Lower leg skin (tissue), 4 donors: ENCODE measurements at regions not wholly inside any gene's neighbourhood (a gene's known extent, or its start where the extent isn't known, plus 50 kb on each side); places are given as distances from the start of the nearest gene placed in this dataset.
A peak's percentile ranks its signal among the peaks of the same experiment; 100 is the strongest.
"Not testable (repeated sequence)": the region's sequence is repeated elsewhere in the genome, so short reads cannot be mapped to it uniquely, and the experiment has no call there.

Experiments
- DNase-seq, 2 donors: peaks; one replicate each; pipeline ENCODE4 v3.0.0-alpha.2; 2019; ENCODE audit warnings: low spot score in 2 of 2
- H3K4me3 ChIP-seq: fragments of 200-600 bp; sonication (generic); 2 replicates; pipeline ENCODE4 v1.5.1; 2017; ENCODE audit warnings: mild to moderate bottlenecking, low read depth; ENCODE audit not compliant: poor library complexity, severe bottlenecking
- POLR2A ChIP-seq, 2 donors: fragments of 450-650 bp; IDR thresholded peaks; one replicate each; pipeline ENCODE4 v1.6.1; 2016 to 2017; ENCODE audit warnings: antibody characterized with exemption in 2 of 2, mild to moderate bottlenecking in 1 of 2, moderate library complexity in 1 of 2
- WGBS, 2 donors: methylation state at CpG; one replicate each; pipeline ENCODE4 v1.1.5; 2018; 5-methylcytosine and 5-hydroxymethylcytosine counted together
- intact Hi-C: fragments of 100-400 bp; cut with DNase I; formaldehyde crosslinking; loops from one replicate; pipeline ENCODE4 v1.15.0; 2023; ENCODE audit warnings: low total_unique reads
- TF ChIP-seq, protein P1 (sequence below), 3 donors: fragments of 450-650 bp; IDR thresholded peaks; one replicate each; pipeline ENCODE4 v1.5.1; 2016; ENCODE audit warnings: antibody characterized with exemption in 3 of 3, mild to moderate bottlenecking in 3 of 3, moderate library complexity in 2 of 3

DNA sequence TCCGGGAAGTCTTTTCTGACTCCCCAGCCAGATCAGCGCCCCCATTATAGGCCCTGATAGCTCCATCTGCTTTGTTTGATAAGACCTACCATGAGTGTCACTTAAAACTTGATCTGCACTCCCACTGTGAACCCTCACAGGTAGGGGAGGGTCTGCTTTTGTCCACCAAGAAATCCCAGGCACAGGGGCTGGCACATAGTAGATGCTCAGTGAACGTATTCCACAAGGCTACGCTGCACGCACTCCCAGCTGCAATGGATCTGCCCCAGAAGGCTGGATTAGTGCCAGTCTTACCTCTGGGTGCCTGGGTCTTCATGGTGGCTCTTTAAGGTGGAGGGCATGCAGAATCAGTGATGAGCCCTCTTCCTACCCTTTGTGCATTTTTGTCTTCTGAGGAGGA is 447.1 kb downstream of the PTPRU start:
- intact Hi-C loops, result no loop called here
- DNase-seq, result peak in 1 of 2 donors; percentile 36
- WGBS, 2 donors, result 86 to 88% methylated on average over 4 to 5 of the region's 5 CpGs
- H3K4me3 ChIP-seq, result no peak overlapping the region
- TF ChIP-seq, protein P1, sequence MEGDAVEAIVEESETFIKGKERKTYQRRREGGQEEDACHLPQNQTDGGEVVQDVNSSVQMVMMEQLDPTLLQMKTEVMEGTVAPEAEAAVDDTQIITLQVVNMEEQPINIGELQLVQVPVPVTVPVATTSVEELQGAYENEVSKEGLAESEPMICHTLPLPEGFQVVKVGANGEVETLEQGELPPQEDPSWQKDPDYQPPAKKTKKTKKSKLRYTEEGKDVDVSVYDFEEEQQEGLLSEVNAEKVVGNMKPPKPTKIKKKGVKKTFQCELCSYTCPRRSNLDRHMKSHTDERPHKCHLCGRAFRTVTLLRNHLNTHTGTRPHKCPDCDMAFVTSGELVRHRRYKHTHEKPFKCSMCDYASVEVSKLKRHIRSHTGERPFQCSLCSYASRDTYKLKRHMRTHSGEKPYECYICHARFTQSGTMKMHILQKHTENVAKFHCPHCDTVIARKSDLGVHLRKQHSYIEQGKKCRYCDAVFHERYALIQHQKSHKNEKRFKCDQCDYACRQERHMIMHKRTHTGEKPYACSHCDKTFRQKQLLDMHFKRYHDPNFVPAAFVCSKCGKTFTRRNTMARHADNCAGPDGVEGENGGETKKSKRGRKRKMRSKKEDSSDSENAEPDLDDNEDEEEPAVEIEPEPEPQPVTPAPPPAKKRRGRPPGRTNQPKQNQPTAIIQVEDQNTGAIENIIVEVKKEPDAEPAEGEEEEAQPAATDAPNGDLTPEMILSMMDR (IDR thresholded peaks at IDR 0.05), result no peak
- no peak for TF ChIP-seq POLR2A (IDR thresholded peaks at IDR 0.05)

DNA sequence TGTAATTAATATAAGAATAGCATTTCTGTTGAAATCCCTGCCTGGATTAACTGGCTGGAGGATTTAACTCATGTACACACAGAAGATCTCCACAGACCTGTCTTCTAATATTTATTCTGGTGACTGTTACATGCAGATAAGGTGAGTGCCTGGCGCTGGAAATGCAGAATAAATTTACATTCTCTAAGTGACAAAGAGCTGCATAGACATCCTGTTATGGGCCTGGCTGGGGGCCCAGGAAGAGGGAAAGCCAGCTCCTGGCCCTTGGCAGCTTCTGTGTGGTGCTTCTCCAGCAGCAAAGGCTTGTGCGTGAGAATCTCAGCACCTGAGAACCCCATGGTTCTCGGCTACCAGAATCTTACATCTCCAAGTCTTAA is 446.6 kb downstream of the PTPRU start:
- peak in 1 of 2 donors; percentile 83 for DNase-seq
- no peak for TF ChIP-seq POLR2A (IDR thresholded peaks at IDR 0.05)
- TF ChIP-seq, protein P1 (IDR thresholded peaks at IDR 0.05), result no peak
- intact Hi-C loops, result no loop called here
- WGBS, 2 donors, result 18 to 40% methylated on average over 3 of the region's 3 CpGs
- no peak overlapping the region for H3K4me3 ChIP-seq

DNA sequence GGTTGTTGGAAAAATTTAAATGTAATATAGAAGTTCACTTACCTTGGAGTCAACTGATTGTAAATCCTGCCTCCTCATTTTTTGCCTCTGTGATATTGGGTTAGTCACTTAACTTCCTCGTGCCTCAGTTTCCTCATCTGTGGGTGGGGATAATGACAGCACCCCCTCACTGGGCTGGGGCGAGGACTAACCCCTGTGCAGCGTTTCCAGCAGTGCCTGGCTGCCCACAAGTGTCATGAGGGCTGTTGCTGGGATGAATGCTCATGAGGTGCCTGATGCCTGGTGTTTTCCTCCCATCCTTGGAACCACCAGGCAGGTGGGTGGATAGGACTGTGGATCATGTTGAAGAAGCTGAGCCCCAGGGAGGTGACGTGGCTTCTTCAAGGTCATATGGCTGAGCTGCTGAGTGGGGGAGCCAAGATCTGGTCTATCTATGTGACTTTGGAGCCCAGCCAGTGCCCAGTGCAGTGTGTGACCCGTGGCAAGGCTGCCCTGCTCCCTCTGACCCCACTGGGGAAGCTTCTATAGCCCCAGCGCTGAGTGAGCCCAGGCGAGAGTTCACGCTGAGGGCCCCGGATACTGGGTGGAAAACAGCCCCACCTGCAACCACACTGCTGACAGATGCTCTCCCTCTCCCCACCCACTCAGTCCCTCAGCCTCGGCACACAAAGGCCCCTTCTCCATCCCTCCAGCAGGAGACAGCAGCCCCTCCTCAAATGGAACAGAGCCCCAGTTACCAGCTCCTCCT is 446.0 kb downstream of the PTPRU start:
- no peak overlapping the region for H3K4me3 ChIP-seq
- DNase-seq, result peak in 1 of 2 donors; percentile 81
- intact Hi-C loops, result no loop called here
- 51 to 61% methylated on average over 8 to 9 of the region's 10 CpGs for WGBS, 2 donors
- TF ChIP-seq, protein P1 (IDR thresholded peaks at IDR 0.05), result no peak
- TF ChIP-seq POLR2A (IDR thresholded peaks at IDR 0.05), result no peak

DNA sequence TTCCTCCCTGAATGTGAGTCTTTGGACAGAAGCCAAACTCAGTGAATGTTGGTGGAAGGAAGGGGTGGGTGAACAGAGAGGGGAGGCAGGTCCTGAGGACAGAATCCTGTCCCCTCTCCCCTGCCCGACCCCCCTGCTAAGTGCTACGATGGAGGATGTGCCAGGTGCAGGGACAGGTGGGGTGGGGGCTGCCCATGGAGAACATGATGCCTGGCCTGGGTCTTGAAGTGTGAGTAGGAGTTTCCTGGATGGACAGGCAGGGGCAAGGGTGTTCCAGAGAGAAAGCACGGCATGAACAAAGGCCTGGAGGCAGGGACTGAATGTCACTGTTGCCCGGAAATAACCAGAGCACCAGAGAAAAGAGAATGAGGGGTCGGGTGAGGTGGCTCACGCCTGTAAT is 445.1 kb downstream of the PTPRU start:
- peak in 1 of 2 donors; percentile 4 for DNase-seq
- 40 to 61% methylated on average over 6 of the region's 6 CpGs for WGBS, 2 donors
- intact Hi-C loops, H3K4me3 ChIP-seq: not testable (repeated sequence)

DNA sequence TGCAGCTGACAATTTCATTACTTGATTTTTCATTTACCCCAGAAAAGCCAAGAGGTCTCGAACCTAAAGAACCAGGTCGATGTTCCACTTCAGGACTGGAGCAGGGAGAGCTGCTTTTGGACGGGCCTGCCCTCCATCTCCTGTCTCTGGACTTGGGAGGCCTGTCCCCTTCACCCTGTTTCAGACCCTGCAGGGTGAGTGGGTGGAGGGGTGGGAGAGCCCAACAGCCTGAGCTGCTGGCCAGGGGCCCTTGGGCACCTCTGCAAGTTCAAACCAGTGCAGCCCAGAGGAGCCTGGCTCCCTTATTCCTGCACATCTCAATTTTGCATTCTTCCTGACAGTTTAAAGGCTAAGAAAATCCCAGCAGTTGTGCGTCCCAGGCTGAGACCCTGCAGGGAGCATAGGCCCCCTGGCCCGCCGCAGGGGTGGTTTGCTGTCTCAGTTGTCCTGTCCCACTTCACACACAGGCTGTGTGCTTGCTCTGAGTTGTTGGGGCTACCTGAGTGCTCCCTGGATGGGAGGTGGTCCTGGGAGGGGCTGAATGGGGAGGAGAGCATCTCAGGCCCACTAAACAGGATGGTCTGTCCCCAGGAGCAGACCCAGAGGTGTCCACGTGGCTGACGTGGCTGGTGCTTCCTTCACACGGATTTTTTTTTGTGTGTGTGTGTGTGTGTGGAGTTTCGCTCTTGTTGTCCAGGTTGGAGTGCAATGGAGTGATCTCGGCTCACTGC is 443.7 kb downstream of the PTPRU start:
- peak; percentile 8 to 48 for DNase-seq
- TF ChIP-seq, protein P1 (IDR thresholded peaks at IDR 0.05), result no peak
- no peak for TF ChIP-seq POLR2A (IDR thresholded peaks at IDR 0.05)
- intact Hi-C loops, result no loop called here
- H3K4me3 ChIP-seq, result no peak overlapping the region
- WGBS, 2 donors, result 86 to 93% methylated on average over 10 to 11 of the region's 11 CpGs

DNA sequence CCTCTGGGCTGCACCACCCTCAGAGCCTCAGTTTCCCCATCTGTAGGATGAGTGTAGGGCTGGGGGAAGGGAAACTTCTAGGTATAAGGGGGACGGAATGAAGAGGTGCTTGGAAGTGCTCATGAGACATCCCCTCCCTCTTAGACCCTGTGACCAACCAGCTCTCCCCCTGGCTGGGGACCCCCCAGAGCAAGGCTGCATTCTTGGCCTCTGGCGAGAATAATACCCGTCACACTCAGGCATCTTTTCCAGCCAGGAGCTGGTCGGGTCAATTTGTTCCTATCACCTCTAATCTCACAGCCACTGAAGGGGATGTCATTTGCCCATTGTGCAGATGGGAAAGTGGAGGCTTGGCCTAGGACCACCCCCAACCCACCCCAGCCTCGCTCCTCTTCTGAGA is 443.0 kb downstream of the PTPRU start:
- intact Hi-C loops, result no loop called here
- peak; percentile 6 to 43 for DNase-seq
- no peak overlapping the region for H3K4me3 ChIP-seq
- WGBS, 2 donors, result 79 to 85% methylated on average over 5 of the region's 5 CpGs
- TF ChIP-seq POLR2A (IDR thresholded peaks at IDR 0.05), result no peak
- TF ChIP-seq, protein P1 (IDR thresholded peaks at IDR 0.05), result no peak
